GM18858 (cell line): ENCODE measurements at regions not wholly inside any gene's neighbourhood (a gene's known extent, or its start where the extent isn't known, plus 50 kb on each side); places are given as distances from the start of the nearest gene placed in this dataset.

ENCODE experiments used
- ATAC-seq: cut with Tn5 transposase; IDR thresholded peaks from one replicate; pipeline ENCODE4 v1.9.1; 2021; ENCODE audit not compliant: unreplicated experiment

- no peak for ATAC-seq
Observed at GRCh38 chr4:17187003-17187402, 288.6 kb upstream of the LDB2 start.

GRCh38 chr4:17182888-17183287 lies 284.4 kb upstream of the LDB2 start:
- no peak for ATAC-seq

GRCh38 chr4:17174751-17175150 lies 276.3 kb upstream of the LDB2 start:
- ATAC-seq, result no peak

- ATAC-seq, result no peak
Observed at GRCh38 chr4:17173300-17173699, 274.9 kb upstream of the LDB2 start.

GRCh38 chr4:17170131-17170530 lies 271.7 kb upstream of the LDB2 start:
- no peak for ATAC-seq

- ATAC-seq, result no peak
Observed at GRCh38 chr4:17169699-17170098, 271.3 kb upstream of the LDB2 start.

GRCh38 chr4:17168571-17168970 lies 270.1 kb upstream of the LDB2 start:
- ATAC-seq, result no peak

GRCh38 chr4:17166954-17167353 lies 268.5 kb upstream of the LDB2 start:
- no peak for ATAC-seq

GRCh38 chr4:17165286-17165685 lies 266.8 kb upstream of the LDB2 start:
- ATAC-seq, result no peak

GRCh38 chr4:17164666-17165065 lies 266.2 kb upstream of the LDB2 start:
- no peak for ATAC-seq

GRCh38 chr4:17163156-17163771 lies 264.8 kb upstream of the LDB2 start:
- no peak for ATAC-seq

- no peak for ATAC-seq
Observed at GRCh38 chr4:17157304-17157703, 258.9 kb upstream of the LDB2 start.

- no peak for ATAC-seq
Observed at GRCh38 chr4:17155486-17155885, 257.0 kb upstream of the LDB2 start.

- ATAC-seq, result no peak
Observed at GRCh38 chr4:17153572-17153971, 255.1 kb upstream of the LDB2 start.

- no peak for ATAC-seq
Observed at GRCh38 chr4:17152941-17153540, 254.6 kb upstream of the LDB2 start.

- no peak for ATAC-seq
Observed at GRCh38 chr4:17142232-17142711, 243.8 kb upstream of the LDB2 start.

- ATAC-seq, result no peak
Observed at GRCh38 chr4:17138847-17139246, 240.4 kb upstream of the LDB2 start.

- no peak for ATAC-seq
Observed at GRCh38 chr4:17134565-17134964, 236.1 kb upstream of the LDB2 start.

GRCh38 chr4:17134100-17134499 lies 235.7 kb upstream of the LDB2 start:
- no peak for ATAC-seq

GRCh38 chr4:17132226-17132625 lies 233.8 kb upstream of the LDB2 start:
- ATAC-seq, result no peak

- no peak for ATAC-seq
Observed at GRCh38 chr4:17128268-17128667, 229.8 kb upstream of the LDB2 start.

- no peak for ATAC-seq
Observed at GRCh38 chr4:17126321-17126966, 228.0 kb upstream of the LDB2 start.
